Neural progenitor cell (in vitro differentiated cells): ENCODE measurements at regions not wholly inside any gene's neighbourhood (a gene's known extent, or its start where the extent isn't known, plus 50 kb on each side); places are given as distances from the start of the nearest gene placed in this dataset.

Experiments used
- CTCF ChIP-seq: fragments of 200-600 bp; sonication (generic); IDR thresholded peaks from 2 replicates; pipeline ENCODE4 v1.5.1; 2017; ENCODE audit warnings: antibody characterized with exemption, mild to moderate bottlenecking
- EZH2 ChIP-seq: fragments of 200-600 bp; sonication (generic); IDR thresholded peaks from 2 replicates; pipeline ENCODE4 v1.6.1; 2017; ENCODE audit warnings: antibody characterized with exemption, mild to moderate bottlenecking, moderate library complexity

DNA sequence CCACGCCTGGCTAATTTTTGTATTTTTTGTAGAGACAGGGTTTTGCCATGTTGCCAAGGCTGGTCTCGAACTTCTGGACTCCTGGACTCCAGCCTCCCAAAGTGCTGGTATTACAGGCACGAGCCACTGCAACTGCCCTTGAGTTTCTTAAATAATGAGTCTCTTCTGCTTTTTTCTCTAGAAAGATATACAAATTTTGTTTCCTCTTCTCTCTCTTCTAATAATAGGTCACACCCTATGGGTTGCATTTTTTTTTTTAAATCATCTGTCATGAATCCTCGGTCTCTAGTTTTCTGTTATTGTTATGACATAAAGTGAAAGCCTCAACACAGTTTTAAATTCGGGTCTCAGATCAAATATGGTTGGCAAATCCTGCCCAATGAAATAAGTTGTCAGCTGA is 111.2 kb downstream of the IL12A start:
- no peak for TF ChIP-seq CTCF
- TF ChIP-seq EZH2: no peak
